ENCODE measurements at regions not wholly inside any gene's neighbourhood (a gene's known extent, or its start where the extent isn't known, plus 50 kb on each side); places are given as distances from the start of the nearest gene placed in this dataset.

DNA sequence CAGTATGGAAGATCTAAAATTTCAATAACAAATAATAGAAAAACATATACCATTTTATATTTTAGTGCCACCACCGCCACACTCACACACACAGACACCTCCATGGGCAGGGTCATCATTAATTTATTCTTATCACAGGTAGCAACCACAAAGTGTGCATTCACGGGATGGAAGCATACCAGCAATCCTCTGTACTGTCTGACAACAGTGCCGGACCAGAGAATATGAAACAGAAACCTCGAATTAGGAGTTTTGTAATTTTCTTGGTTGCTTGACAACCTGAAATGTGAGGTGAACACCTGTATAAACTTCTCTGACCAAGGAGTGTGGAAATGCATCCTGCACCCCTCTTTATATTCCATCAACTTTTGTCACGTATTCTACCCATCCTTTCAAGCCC lies 213.9 kb upstream of the KCNIP4 start:
- Histone ChIP-seq H3K4me1 (no peaks in the 10 kb centered on the region), H4K20me1 (no peaks in the 10 kb centered on the region), H3K9ac (no peak overlapping the region), H3K27me3 (no peaks in the 10 kb centered on the region), H3K36me3 (no peaks in the 10 kb centered on the region), H3K9me3 (no peaks in the 10 kb centered on the region), H3K4me2 (no peak overlapping the region), H3K4me3 (no peak overlapping the region), H3K27ac (no peak overlapping the region)
- TF ChIP-seq Cebpa-rat (IDR thresholded peaks at IDR 0.05) = no peak

DNA sequence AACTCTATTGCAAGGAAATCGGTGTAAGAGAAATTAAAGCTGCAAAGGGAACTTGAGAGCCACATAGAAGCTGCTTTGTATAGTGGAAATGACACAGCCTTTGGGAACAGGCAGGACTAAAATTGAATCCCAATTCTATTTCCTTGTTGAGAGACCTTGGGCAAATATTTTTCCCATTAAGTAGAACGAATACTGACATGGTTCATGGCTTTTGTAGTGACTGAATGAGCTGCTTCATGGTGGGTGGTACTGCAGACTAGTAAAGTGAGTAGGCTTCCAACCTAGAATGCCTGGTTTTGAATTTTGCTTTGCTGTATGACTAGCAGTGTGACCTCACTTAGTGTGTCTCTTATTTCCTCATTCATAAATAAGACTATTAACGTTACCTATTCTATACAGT lies 182.2 kb upstream of the KCNIP4 start:
- no peaks in the 10 kb centered on the region for H3K27me3 ChIP-seq
- H3K9ac ChIP-seq = no peak overlapping the region
- no peaks in the 10 kb centered on the region for H3K4me1 ChIP-seq
- H3K4me2 ChIP-seq = no peak overlapping the region
- TF ChIP-seq Cebpa-rat (IDR thresholded peaks at IDR 0.05) = no peak
- no peaks in the 10 kb centered on the region for H4K20me1 ChIP-seq
- no peaks in the 10 kb centered on the region for H3K9me3 ChIP-seq
- no peak overlapping the region for H3K4me3 ChIP-seq
- H3K36me3 ChIP-seq = no peaks in the 10 kb centered on the region
- H3K27ac ChIP-seq = no peak overlapping the region

- H3K4me1 ChIP-seq = no peaks in the 10 kb centered on the region
- H4K20me1 ChIP-seq = no peaks in the 10 kb centered on the region
- no peak overlapping the region for H3K27ac ChIP-seq
- H3K9ac ChIP-seq = no peak overlapping the region
- H3K36me3 ChIP-seq = no peaks in the 10 kb centered on the region
- H3K9me3 ChIP-seq = peaks cover 4% of the 10 kb centered on the region; the same call in 1 of the 2 replicates
- TF ChIP-seq Cebpa-rat (IDR thresholded peaks at IDR 0.05) = no peak
- no peaks in the 10 kb centered on the region for H3K27me3 ChIP-seq
- no peak overlapping the region for H3K4me2 ChIP-seq
- no peak overlapping the region for H3K4me3 ChIP-seq
Measured at GRCh38 chr4:22129454-22130029, 181.0 kb upstream of the KCNIP4 start.

DNA sequence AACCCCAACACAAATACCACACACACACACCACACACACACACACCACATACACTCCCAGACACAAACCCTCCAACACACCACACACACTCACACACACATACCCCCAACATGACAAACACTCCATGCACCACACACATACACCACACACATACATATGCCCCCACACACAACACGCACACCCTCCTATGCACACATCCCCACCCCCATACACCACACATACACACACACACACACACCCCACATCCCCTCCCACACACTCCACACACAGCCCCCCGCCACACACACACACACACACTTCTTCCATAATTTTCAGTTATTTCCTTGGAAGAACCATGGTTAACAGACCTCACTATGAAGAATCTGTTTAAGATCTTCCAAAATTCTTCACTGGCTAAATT lies 173.5 kb upstream of the KCNIP4 start:
- no peak overlapping the region for H3K9ac ChIP-seq
- H3K4me1 ChIP-seq = no peaks in the 10 kb centered on the region
- H4K20me1 ChIP-seq = no peaks in the 10 kb centered on the region
- H3K36me3 ChIP-seq = no peaks in the 10 kb centered on the region
- H3K9me3 ChIP-seq = peaks cover 20% of the 10 kb centered on the region
- H3K4me2 ChIP-seq = no peak overlapping the region
- H3K4me3 ChIP-seq = no peak overlapping the region
- no peak overlapping the region for H3K27ac ChIP-seq
- no peak for TF ChIP-seq Cebpa-rat (IDR thresholded peaks at IDR 0.05)
- H3K27me3 ChIP-seq = no peaks in the 10 kb centered on the region

GRCh38 chr4:22115262-22115661 lies 166.7 kb upstream of the KCNIP4 start:
- no peaks in the 10 kb centered on the region for H3K4me1 ChIP-seq
- no peaks in the 10 kb centered on the region for H3K36me3 ChIP-seq
- no peak overlapping the region for H3K27ac ChIP-seq
- no peak overlapping the region for H3K4me2 ChIP-seq
- H3K9me3 ChIP-seq = no peaks in the 10 kb centered on the region
- TF ChIP-seq Cebpa-rat (IDR thresholded peaks at IDR 0.05) = no peak
- no peak overlapping the region for H3K9ac ChIP-seq
- H3K4me3 ChIP-seq = no peak overlapping the region
- no peaks in the 10 kb centered on the region for H3K27me3 ChIP-seq
- H4K20me1 ChIP-seq = no peaks in the 10 kb centered on the region

DNA sequence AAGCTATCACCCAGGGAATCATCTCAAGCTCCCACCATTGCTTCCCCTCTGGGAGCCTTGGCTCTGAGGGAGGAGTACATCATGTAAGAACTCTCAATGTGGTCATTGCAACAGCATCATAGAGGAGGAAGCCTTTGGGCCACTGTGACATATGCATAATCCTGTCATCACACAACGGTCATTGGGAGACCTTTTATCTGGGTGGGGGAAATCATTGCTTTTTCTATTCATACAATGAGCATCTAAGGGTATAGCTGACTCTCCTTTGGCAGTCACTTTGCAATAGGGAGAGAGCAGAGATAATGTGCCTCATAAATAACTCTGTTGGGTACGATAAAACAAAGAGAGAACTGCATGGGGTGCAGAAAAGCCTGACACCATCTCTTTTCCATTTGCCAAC lies 155.2 kb upstream of the KCNIP4 start:
- peaks cover 11% of the 10 kb centered on the region for H3K4me1 ChIP-seq
- H3K9me3 ChIP-seq = no peaks in the 10 kb centered on the region
- no peak overlapping the region for H3K9ac ChIP-seq
- no peak overlapping the region for H3K27ac ChIP-seq
- no peaks in the 10 kb centered on the region for H3K27me3 ChIP-seq
- TF ChIP-seq Cebpa-rat (IDR thresholded peaks at IDR 0.05) = no peak
- H3K4me2 ChIP-seq = no peak overlapping the region
- H4K20me1 ChIP-seq = no peaks in the 10 kb centered on the region
- H3K4me3 ChIP-seq = no peak overlapping the region
- no peaks in the 10 kb centered on the region for H3K36me3 ChIP-seq

DNA sequence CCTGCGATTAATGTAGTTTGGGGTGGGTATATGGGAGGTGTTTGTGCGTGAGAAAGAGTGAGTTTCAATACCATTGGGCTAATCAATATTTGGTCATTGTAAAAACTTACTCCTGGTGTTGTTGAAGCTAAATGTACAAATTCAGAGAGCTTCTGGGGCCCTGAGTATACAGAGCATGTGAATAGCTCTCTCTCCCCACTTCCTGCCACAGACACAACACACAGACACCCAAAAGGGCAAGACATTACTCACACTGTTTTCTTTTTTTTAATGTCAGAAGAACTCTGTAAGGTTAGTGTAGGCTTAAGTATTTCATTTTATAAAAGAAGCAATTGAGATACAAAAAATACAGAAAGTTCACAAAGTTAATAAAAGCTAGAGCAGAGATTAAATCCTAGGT lies 151.3 kb upstream of the KCNIP4 start:
- Histone ChIP-seq H4K20me1 (no peaks in the 10 kb centered on the region), H3K36me3 (no peaks in the 10 kb centered on the region), H3K4me3 (no peak overlapping the region), H3K9ac (no peak overlapping the region), H3K9me3 (no peaks in the 10 kb centered on the region), H3K27me3 (no peaks in the 10 kb centered on the region), H3K27ac (peak overlapping the region; percentile 33; the same call in 1 of the 2 replicates), H3K4me1 (peaks cover 11% of the 10 kb centered on the region), H3K4me2 (peak overlapping the region; percentile 29)
- no peak for TF ChIP-seq Cebpa-rat (IDR thresholded peaks at IDR 0.05)

GRCh38 chr4:22097596-22097995 lies 149.0 kb upstream of the KCNIP4 start:
- no peak overlapping the region for H3K27ac ChIP-seq

DNA sequence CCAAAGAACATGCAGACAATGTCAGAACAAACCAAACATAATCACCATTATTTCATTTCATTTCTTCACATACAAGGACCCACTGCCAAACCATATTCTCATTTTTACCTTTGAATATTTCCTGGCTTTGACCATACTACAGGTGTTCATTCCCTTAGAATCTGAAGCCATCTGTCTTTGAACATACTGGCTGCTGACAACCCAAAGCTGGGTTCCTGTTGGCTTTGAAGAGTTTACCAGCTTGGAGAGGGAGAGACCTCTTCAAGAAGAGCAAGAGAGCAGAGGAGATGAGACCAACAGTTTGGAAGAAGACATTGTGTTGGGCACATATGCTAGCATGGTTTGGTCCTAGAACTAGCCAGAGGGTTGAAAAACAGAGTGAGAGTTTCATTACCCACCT lies 145.6 kb upstream of the KCNIP4 start:
- Histone ChIP-seq H3K9ac (no peak overlapping the region), H4K20me1 (no peaks in the 10 kb centered on the region), H3K4me2 (peak overlapping the region; percentile 79; the same call in 1 of the 2 replicates), H3K4me3 (no peak overlapping the region), H3K27me3 (no peaks in the 10 kb centered on the region), H3K9me3 (no peaks in the 10 kb centered on the region), H3K36me3 (no peaks in the 10 kb centered on the region), H3K27ac (peak overlapping the region; percentile 70), H3K4me1 (peaks cover 43% of the 10 kb centered on the region)
- TF ChIP-seq Cebpa-rat (IDR thresholded peaks at IDR 0.05) = no peak

More at GRCh38 chr4:22097596-22097995, 149.0 kb upstream of the KCNIP4 start:
- Histone ChIP-seq H3K9me3 (no peaks in the 10 kb centered on the region), H3K4me1 (peaks cover 30% of the 10 kb centered on the region), H4K20me1 (no peaks in the 10 kb centered on the region), H3K36me3 (no peaks in the 10 kb centered on the region), H3K4me2 (no peak overlapping the region), H3K4me3 (no peak overlapping the region), H3K9ac (no peak overlapping the region), H3K27me3 (no peaks in the 10 kb centered on the region)
- TF ChIP-seq Cebpa-rat (IDR thresholded peaks at IDR 0.05) = no peak

- H3K27ac ChIP-seq = peak overlapping the region; percentile 70
- TF ChIP-seq Cebpa-rat (IDR thresholded peaks at IDR 0.05) = no peak
- H3K27me3 ChIP-seq = no peaks in the 10 kb centered on the region
- peaks cover 4% of the 10 kb centered on the region; the same call in 1 of the 2 replicates for H3K9me3 ChIP-seq
- H4K20me1 ChIP-seq = no peaks in the 10 kb centered on the region
- H3K4me2 ChIP-seq = peak overlapping the region; percentile 79
- H3K9ac ChIP-seq = peak overlapping the region; percentile 37; the same call in 1 of the 2 replicates
- no peaks in the 10 kb centered on the region for H3K36me3 ChIP-seq
- peaks cover 43% of the 10 kb centered on the region for H3K4me1 ChIP-seq
- H3K4me3 ChIP-seq = 0 out of 2 replicates have a peak overlapping the region, but pooled peaks have one; percentile 30
Measured at GRCh38 chr4:22093126-22093525, 144.6 kb upstream of the KCNIP4 start.

- Histone ChIP-seq H3K4me3 (peak overlapping the region; percentile 8; the same call in 1 of the 2 replicates), H3K27me3 (no peaks in the 10 kb centered on the region), H3K27ac (peak overlapping the region; percentile 70), H3K9me3 (peaks cover 11% of the 10 kb centered on the region), H3K4me1 (peaks cover 43% of the 10 kb centered on the region), H3K36me3 (no peaks in the 10 kb centered on the region), H4K20me1 (no peaks in the 10 kb centered on the region), H3K9ac (peak overlapping the region; percentile 30; the same call in 1 of the 2 replicates), H3K4me2 (peak overlapping the region; percentile 79)
- no peak for TF ChIP-seq Cebpa-rat (IDR thresholded peaks at IDR 0.05)
Measured at GRCh38 chr4:22091906-22092305, 143.3 kb upstream of the KCNIP4 start.

Data from BLaER1 (cell line).